Fibroblast of villous mesenchyme (primary cell): ENCODE measurements at regions not wholly inside any gene's neighbourhood (a gene's known extent, or its start where the extent isn't known, plus 50 kb on each side); places are given as distances from the start of the nearest gene placed in this dataset.

ENCODE experiments used
- DNase-seq: peaks from one replicate; pipeline ENCODE4 v3.0.0-alpha.2; 2010; ENCODE audit warnings: low read depth
- H3K4me3 ChIP-seq: 2 replicates; pipeline ENCODE4 v1.5.1; 2011; ENCODE audit warnings: low read depth, mild to moderate bottlenecking, low read length
- CTCF ChIP-seq: IDR thresholded peaks from 2 replicates; pipeline ENCODE4 v1.5.1; 2012; ENCODE audit warnings: low read depth, mild to moderate bottlenecking, low read length; ENCODE audit not compliant: insufficient read depth

- no peak for DNase-seq
- H3K4me3 ChIP-seq = no peak overlapping the region
- TF ChIP-seq CTCF = no peak
These were observed 1236.6 kb downstream of the MAT2B start for GRCh38 chr5:164742025-164742424.

DNA sequence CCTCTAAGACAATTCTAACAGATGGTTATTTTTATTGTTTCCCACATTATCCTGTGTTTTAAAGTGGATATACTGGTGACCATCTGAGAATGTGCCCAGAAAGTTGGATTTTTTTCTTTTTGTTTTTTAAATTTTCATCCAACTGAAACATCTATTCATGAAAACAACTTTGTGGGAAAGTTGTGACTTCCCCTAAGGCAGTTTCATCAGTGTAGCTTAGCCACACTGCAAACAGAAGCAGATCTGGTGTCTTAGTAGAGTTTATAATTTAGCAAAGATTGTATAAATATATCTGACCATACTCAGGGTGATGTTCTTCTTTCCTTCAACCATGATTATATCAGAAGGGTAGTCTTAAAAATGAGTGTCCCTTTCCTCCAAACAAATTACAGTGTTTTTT, 1241.3 kb downstream of the MAT2B start:
- TF ChIP-seq CTCF = no peak
- no peak for DNase-seq
- H3K4me3 ChIP-seq = no peak overlapping the region

DNA sequence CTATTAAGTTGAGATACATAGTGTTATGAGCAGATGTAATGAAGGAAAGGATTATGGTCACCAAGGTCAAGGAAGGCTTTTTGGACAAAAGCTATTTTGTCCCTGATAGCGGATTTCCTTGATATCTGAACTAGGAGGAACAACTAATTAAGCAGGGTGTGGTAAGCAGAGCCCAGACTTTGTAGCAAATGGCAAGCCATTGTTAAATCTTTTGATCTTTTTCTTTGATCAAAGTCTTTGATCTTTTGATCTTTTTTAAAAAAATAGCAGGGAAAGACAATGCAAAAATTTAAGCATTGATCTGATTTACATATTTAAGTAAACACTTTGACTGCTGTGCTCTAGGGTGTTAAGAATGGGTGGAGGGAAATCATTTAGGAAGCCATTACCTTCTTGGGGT, 1242.0 kb downstream of the MAT2B start:
- no peak for TF ChIP-seq CTCF
- DNase-seq = no peak

DNA sequence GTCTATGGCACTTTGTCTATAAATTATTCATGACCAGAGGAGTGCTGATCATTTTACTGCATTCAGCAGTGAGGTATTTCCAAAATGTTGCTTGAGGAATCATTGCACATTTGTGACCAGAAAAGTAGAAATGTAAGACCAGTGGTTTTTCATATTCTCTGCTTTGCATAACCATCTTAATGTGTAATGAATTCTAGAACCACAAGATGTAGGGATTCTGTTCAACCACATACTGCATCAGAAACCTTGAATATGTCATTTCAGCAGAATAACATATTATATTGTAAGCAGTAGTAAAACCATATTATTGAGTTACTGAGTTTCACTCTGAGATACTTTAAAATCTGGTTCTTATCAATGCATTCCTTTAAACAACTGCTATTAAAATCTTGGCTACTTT, 1243.4 kb downstream of the MAT2B start:
- no peak for TF ChIP-seq CTCF
- no peak for DNase-seq
- H3K4me3 ChIP-seq = no peak overlapping the region

More for the DNA sequence above, 1242.0 kb downstream of the MAT2B start:
- H3K4me3 ChIP-seq = no peak overlapping the region

- no peak for TF ChIP-seq CTCF
- H3K4me3 ChIP-seq = no peak overlapping the region
- DNase-seq = no peak
These were observed 1248.0 kb downstream of the MAT2B start for GRCh38 chr5:164753434-164753833.

- DNase-seq = no peak
- no peak overlapping the region for H3K4me3 ChIP-seq
- no peak for TF ChIP-seq CTCF
These were observed 1257.8 kb downstream of the MAT2B start for GRCh38 chr5:164763206-164763605.

DNA sequence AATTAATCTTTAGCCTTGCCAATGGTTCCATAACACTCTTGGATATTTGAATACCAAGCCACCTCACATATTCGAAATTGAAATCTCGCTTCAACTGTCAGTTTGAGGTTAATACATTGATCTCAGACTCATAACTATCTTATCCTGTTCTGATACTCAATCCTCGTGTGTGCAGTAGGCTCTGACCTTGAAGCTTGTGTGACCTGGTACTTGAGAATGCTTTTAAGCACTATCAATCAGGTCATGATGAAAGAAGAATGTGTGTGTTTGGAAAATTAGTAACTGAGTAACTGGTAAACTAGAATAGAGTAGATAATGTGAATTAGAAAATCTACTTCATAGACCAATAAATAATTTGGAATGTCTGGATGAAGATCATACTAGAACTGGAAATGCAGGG, 1266.7 kb downstream of the MAT2B start:
- no peak for TF ChIP-seq CTCF
- no peak for DNase-seq
- no peak overlapping the region for H3K4me3 ChIP-seq
